ENCODE measurements at regions not wholly inside any gene's neighbourhood (a gene's known extent, or its start where the extent isn't known, plus 50 kb on each side); places are given as distances from the start of the nearest gene placed in this dataset.

DNA sequence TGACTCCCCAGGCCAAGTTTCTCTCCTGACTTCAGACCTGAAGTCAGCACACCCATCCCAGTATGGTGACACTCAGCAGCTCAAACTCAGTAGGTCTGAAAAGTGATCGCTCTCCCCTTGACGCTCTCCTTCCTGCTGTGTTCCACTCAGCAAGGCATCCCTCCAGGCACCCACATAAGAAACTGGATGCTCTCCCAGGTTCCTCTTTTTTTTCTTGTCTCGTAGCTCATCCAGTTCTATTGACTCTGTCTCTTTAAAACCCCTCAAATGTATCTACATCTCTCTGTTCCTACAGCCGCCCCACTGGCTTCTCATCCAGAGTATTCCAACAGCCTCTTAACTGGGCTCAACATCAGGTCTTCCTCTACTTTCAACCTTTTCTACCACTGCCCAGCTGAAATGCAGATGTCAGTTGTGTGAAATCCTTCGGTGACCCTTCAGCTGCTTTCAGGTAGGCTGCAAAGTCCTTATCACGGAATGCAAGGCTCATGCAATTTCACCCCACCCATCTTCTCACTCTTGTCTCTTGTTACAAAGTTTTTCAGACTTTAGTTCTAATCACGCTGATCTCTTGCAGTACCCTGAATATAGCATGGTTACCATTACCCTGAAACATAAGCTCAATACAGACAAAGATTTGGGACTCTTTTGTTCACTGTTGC lies 286.2 kb upstream of the POU3F1 start:
- no peaks in the 10 kb centered on the region for H3K9me3 ChIP-seq (replicated peaks; ENCODE audit: control insufficient read depth, insufficient read depth, low read depth, low read length)
- TF ChIP-seq, protein P1, sequence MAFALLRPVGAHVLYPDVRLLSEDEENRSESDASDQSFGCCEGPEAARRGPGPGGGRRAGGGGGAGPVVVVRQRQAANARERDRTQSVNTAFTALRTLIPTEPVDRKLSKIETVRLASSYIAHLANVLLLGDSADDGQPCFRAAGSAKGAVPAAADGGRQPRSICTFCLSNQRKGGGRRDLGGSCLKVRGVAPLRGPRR (CRISPR knock-in tag; IDR thresholded peaks at IDR 0.05), result no peak
- TF ChIP-seq ZEB2 (IDR thresholded peaks at IDR 0.05) (peak; percentile 66; the same call in 1 of the 2 replicates), ZNF232 (CRISPR knock-in tag; IDR thresholded peaks at IDR 0.05) (no peak), CBFA2T2 (conservative IDR thresholded peaks at IDR 0.05) (peak; percentile 40), TEAD4 (IDR thresholded peaks at IDR 0.05; ENCODE audit: low read length) (peak; percentile 47; the same call in 1 of the 2 replicates), TEAD4 (CRISPR knock-in tag; IDR thresholded peaks at IDR 0.05; ENCODE audit: borderline replicate concordance) (no peak), GATA2 (CRISPR knock-in tag; IDR thresholded peaks at IDR 0.05) (peak; percentile 40; the same call in 1 of the 2 replicates), ARID1B (IDR thresholded peaks at IDR 0.05) (peak; percentile 51; the same call in 1 of the 2 replicates), THRAP3 (IDR thresholded peaks at IDR 0.05; ENCODE audit: borderline replicate concordance) (no peak), SPI1 (IDR thresholded peaks at IDR 0.05; ENCODE audit: borderline replicate concordance, low read depth, low read length) (peak; percentile 63), RCOR1 (IDR thresholded peaks at IDR 0.05; ENCODE audit: borderline replicate concordance in 1 of 2, low read depth in 2 of 2, low read length in 2 of 2) (0 out of 4 replicates have a peak, but pooled peaks of 1 of the 2 experiments have one; percentile 15), TAL1 (IDR thresholded peaks at IDR 0.05) (peak; percentile 52; the same call in 1 of the 2 replicates), TCF3 (CRISPR knock-in tag; IDR thresholded peaks at IDR 0.05) (peak; percentile 68), DPF2 (IDR thresholded peaks at IDR 0.05) (0 out of 2 replicates have a peak, but pooled peaks have one; percentile 32), CTBP1 (IDR thresholded peaks at IDR 0.05; ENCODE audit: borderline replicate concordance) (peak; percentile 45; the same call in 1 of the 2 replicates), NCOR1 (IDR thresholded peaks at IDR 0.05) (peak; percentile 42; the same call in 1 of the 2 replicates), CXXC5 (CRISPR knock-in tag; IDR thresholded peaks at IDR 0.05) (no peak), ZNF121 (CRISPR knock-in tag; conservative IDR thresholded peaks at IDR 0.05) (no peak), CBFA2T3 (IDR thresholded peaks at IDR 0.05) (peak; percentile 72)
- TF ChIP-seq, protein P2, sequence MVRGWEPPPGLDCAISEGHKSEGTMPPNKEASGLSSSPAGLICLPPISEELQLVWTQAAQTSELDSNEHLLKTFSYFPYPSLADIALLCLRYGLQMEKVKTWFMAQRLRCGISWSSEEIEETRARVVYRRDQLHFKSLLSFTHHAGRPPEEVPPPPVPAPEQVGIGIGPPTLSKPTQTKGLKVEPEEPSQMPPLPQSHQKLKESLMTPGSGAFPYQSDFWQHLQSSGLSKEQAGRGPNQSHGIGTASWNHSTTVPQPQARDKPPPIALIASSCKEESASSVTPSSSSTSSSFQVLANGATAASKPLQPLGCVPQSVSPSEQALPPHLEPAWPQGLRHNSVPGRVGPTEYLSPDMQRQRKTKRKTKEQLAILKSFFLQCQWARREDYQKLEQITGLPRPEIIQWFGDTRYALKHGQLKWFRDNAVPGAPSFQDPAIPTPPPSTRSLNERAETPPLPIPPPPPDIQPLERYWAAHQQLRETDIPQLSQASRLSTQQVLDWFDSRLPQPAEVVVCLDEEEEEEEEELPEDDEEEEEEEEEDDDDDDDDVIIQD (CRISPR knock-in tag; IDR thresholded peaks at IDR 0.05), result no peak
- H3K4me3 ChIP-seq, result no peak overlapping the region
- H3K27me3 ChIP-seq (ENCODE audit: control insufficient read depth in 2 of 2, insufficient read depth in 2 of 2, low read length in 2 of 2), result peaks cover 4 to 42% of the 10 kb centered on the region in 2 experiments
- H3K4me1 ChIP-seq (replicated peaks in 1 of 2; ENCODE audit: control insufficient read depth in 2 of 2, insufficient read depth in 2 of 2, low read length in 2 of 2), result peaks cover 0 to 8% of the 10 kb centered on the region in 2 experiments; a peak in 3 of 5 replicates
- intact Hi-C loops (cut with micrococcal nuclease) (no loop called here), in situ Hi-C loops (cut with MboI) (no loop called here)
- 1% methylated on average over 7 of the region's 7 CpGs for WGBS (ENCODE audit: insufficient coverage, low coverage, missing lambda C conversion rate)
- FAIRE-seq, result peak; percentile 62
- H3K9me1 ChIP-seq (ENCODE audit: control insufficient read depth, insufficient read depth, low read length), result no peaks in the 10 kb centered on the region
- no peak overlapping the region for H2AFZ ChIP-seq (ENCODE audit: low read depth, low read length)
- peak overlapping the region; percentile 16; the same call in 1 of the 2 replicates for H3K4me2 ChIP-seq (ENCODE audit: insufficient read depth, low read length)
- no peak overlapping the region for H3K27ac ChIP-seq (ENCODE audit: extremely low read depth, low read depth, low read length)
- no TSS peak for BruUV-seq (replicated peaks)
- ChIA-PET POLR2A (interaction anchor here (0.7 to 1.2 kb wide), 4 partner anchors 8 to 104 kb away, joined by 3 to 4 read pairs (median 3); no protein-coding TSS in a partner anchor), CTCF (ENCODE audit: low intra/inter-chr PET ratio) (no interaction called here)
- no peaks in the 10 kb centered on the region; the same call in 1 of the 2 replicates for H4K20me1 ChIP-seq (replicated peaks; ENCODE audit: control insufficient read depth, insufficient read depth, low read length)
- no peak overlapping the region; a peak in 1 of 4 replicates for H3K9ac ChIP-seq (ENCODE audit: insufficient read depth in 1 of 2, low read depth in 2 of 2, low read length in 2 of 2)
- ATAC-seq, result peak; percentile 65
- H3K36me3 ChIP-seq (ENCODE audit: control insufficient read depth, insufficient read depth, low read length), result no peaks in the 10 kb centered on the region
- DNase-seq (ENCODE audit: extremely low read depth in 1 of 4, low spot score in 3 of 4), result peak in 2 of 4 experiments; percentile 35 to 51
- no peaks in the 10 kb centered on the region for H3K79me2 ChIP-seq (ENCODE audit: control insufficient read depth, insufficient read depth, low read length)

All from K562 (cell line).